CD14-positive monocyte (primary cell): ENCODE measurements at regions not wholly inside any gene's neighbourhood (a gene's known extent, or its start where the extent isn't known, plus 50 kb on each side); places are given as distances from the start of the nearest gene placed in this dataset.

Experiments used
- DNase-seq, 3 donors: peaks; one replicate each; pipeline ENCODE4 v3.0.0-alpha.2; 2011 to 2022
- H2AFZ ChIP-seq: 2 replicates; pipeline ENCODE4 v1.6.0; 2012; ENCODE audit warnings: mild to moderate bottlenecking, low read depth, low read length, inconsistent platforms; ENCODE audit not compliant: insufficient read depth, poor library complexity, severe bottlenecking
- H3K27ac ChIP-seq, 2 donors: 1 replicate in 1 of 2; 2 replicates in 1 of 2; pipeline ENCODE4 v1.5.1; 2012 to 2013; ENCODE audit warnings: low read length in 2 of 2, control low read depth in 1 of 2, inconsistent platforms in 1 of 2, low read depth in 1 of 2, mild to moderate bottlenecking in 1 of 2
- H3K27me3 ChIP-seq, 2 donors: one replicate each; pipeline versions ENCODE4 v1.6.0 to v1.6.1; 2011 to 2013; ENCODE audit warnings: low read length in 2 of 2; ENCODE audit not compliant: control insufficient read depth in 2 of 2, insufficient read depth in 2 of 2
- H3K36me3 ChIP-seq, 2 donors: replicated peaks in 1 of 2; 1 replicate in 1 of 2; 2 replicates in 1 of 2; pipeline versions ENCODE4 v1.5.1 to v1.6.1; 2012 to 2013; ENCODE audit warnings: low read length in 2 of 2, control low read depth in 1 of 2, inconsistent platforms in 1 of 2, mild to moderate bottlenecking in 1 of 2; ENCODE audit not compliant: insufficient read depth in 2 of 2, control insufficient read depth in 1 of 2
- H3K4me1 ChIP-seq, 2 donors: 1 replicate in 1 of 2; 2 replicates in 1 of 2; pipeline versions ENCODE4 v1.5.1 to v1.6.1; 2012 to 2013; ENCODE audit warnings: low read length in 2 of 2, control low read depth in 1 of 2, inconsistent platforms in 1 of 2, mild to moderate bottlenecking in 1 of 2, moderate library complexity in 1 of 2; ENCODE audit not compliant: insufficient read depth in 2 of 2, control insufficient read depth in 1 of 2
- H3K4me2 ChIP-seq: replicated peaks from 2 replicates; pipeline ENCODE3; 2012; ENCODE audit warnings: low read length, moderate library complexity, mild to moderate bottlenecking; ENCODE audit not compliant: poor library complexity, severe bottlenecking; ENCODE audit errors: extremely low read depth
- H3K4me3 ChIP-seq, 3 experiments: fragments of 200-600 bp in 1 of 3; sonication (generic) in 1 of 3; replicated peaks in 1 of 3; 1 replicate in 2 of 3; 2 replicates in 1 of 3; pipeline ENCODE4 v1.5.1; 2011 to 2013; ENCODE audit warnings: low read length in 3 of 3, mild to moderate bottlenecking in 3 of 3, control low read depth in 2 of 3, low read depth in 2 of 3, inconsistent platforms in 1 of 3, moderate library complexity in 1 of 3
- H3K79me2 ChIP-seq: 2 replicates; pipeline ENCODE4 v1.6.0; 2012; ENCODE audit warnings: mild to moderate bottlenecking, control low read depth, inconsistent platforms, low read length, moderate library complexity; ENCODE audit not compliant: insufficient read depth
- H3K9ac ChIP-seq: 2 replicates; pipeline ENCODE4 v1.6.0; 2017; ENCODE audit warnings: low read length, mild to moderate bottlenecking; ENCODE audit not compliant: insufficient read depth, poor library complexity, severe bottlenecking
- H3K9me3 ChIP-seq, 2 donors: replicated peaks in 1 of 2; 1 replicate in 1 of 2; 2 replicates in 1 of 2; pipeline versions ENCODE4 v1.5.1 to v1.6.1; 2012 to 2013; ENCODE audit warnings: low read length in 2 of 2, control low read depth in 1 of 2; ENCODE audit not compliant: control insufficient read depth in 1 of 2, insufficient read depth in 1 of 2
- H4K20me1 ChIP-seq: 2 replicates; pipeline ENCODE4 v1.6.0; 2012; ENCODE audit warnings: mild to moderate bottlenecking, low read length, control low read depth, moderate library complexity; ENCODE audit not compliant: insufficient read depth
- H3K27ac Mint-ChIP-seq, 7 donors: one replicate each; pipeline ENCODE4 v1.8.0; 2020; ENCODE audit warnings: mild to moderate bottlenecking in 7 of 7, mixed read lengths in 7 of 7, moderate library complexity in 6 of 7, inconsistent platforms in 2 of 7
- H3K27me3 Mint-ChIP-seq, 3 donors: one replicate each; pipeline ENCODE4 v1.8.0; 2021 to 2022; ENCODE audit warnings: low read depth in 3 of 3, mild to moderate bottlenecking in 3 of 3, mixed read lengths in 3 of 3, moderate library complexity in 3 of 3, inconsistent platforms in 1 of 3
- H3K36me3 Mint-ChIP-seq, 2 donors: one replicate each; pipeline ENCODE4 v1.8.0; 2020; ENCODE audit warnings: mixed read lengths in 2 of 2, inconsistent platforms in 1 of 2, mild to moderate bottlenecking in 1 of 2
- H3K4me1 Mint-ChIP-seq: one replicate; pipeline ENCODE4 v1.8.0; 2020; ENCODE audit warnings: mild to moderate bottlenecking, mixed read lengths
- H3K4me3 Mint-ChIP-seq, 2 donors: one replicate each; pipeline ENCODE4 v1.8.0; 2020; ENCODE audit warnings: mild to moderate bottlenecking in 2 of 2, mixed read lengths in 2 of 2, moderate library complexity in 1 of 2
- H3K9me3 Mint-ChIP-seq, 7 donors: one replicate each; pipeline ENCODE4 v1.8.0; 2020 to 2022; ENCODE audit warnings: mixed read lengths in 7 of 7, mild to moderate bottlenecking in 6 of 7, moderate library complexity in 6 of 7, inconsistent platforms in 2 of 7
- CTCF ChIP-seq: fragments of 200-600 bp; IDR thresholded peaks from one replicate; pipeline ENCODE4 v1.8.0; 2022; ENCODE audit warnings: antibody characterized with exemption, mild to moderate bottlenecking
- WGBS: methylation state at CpG from one replicate; pipeline ENCODE4 v1.1.5; 2013; ENCODE audit warnings: missing lambda C conversion rate; ENCODE audit not compliant: insufficient coverage; 5-methylcytosine and 5-hydroxymethylcytosine counted together
- intact Hi-C, 2 donors: fragments of 100-400 bp; cut with micrococcal nuclease; formaldehyde crosslinking; loops; one replicate each; pipeline versions ENCODE4 v1.15.0 to v1.15.1; 2023

- H3K27me3 Mint-ChIP-seq = no peaks in the 10 kb centered on the region
- H3K79me2 ChIP-seq = no peaks in the 10 kb centered on the region
- peaks cover 3% of the 10 kb centered on the region for H3K4me1 Mint-ChIP-seq
- H3K9me3 Mint-ChIP-seq = no peaks in the 10 kb centered on the region
- H3K36me3 ChIP-seq = no peaks in the 10 kb centered on the region
- H3K27me3 ChIP-seq = no peaks in the 10 kb centered on the region
- H3K4me2 ChIP-seq = no peak overlapping the region
- H3K36me3 Mint-ChIP-seq = no peaks in the 10 kb centered on the region
- no peak overlapping the region for H3K27ac Mint-ChIP-seq
- no peak overlapping the region for H3K4me3 Mint-ChIP-seq
- H3K9me3 ChIP-seq = no peaks in the 10 kb centered on the region
- no peaks in the 10 kb centered on the region for H3K4me1 ChIP-seq
- H3K27ac ChIP-seq = no peak overlapping the region
- intact Hi-C loops = loop anchor here in 1 of 2 donors (10.0 kb wide), 1 partner anchor 204 kb away; no protein-coding TSS in a partner anchor
- DNase-seq = no peak
- no peak overlapping the region for H2AFZ ChIP-seq
- H3K9ac ChIP-seq = no peak overlapping the region
- H4K20me1 ChIP-seq = no peaks in the 10 kb centered on the region
- no peak overlapping the region for H3K4me3 ChIP-seq
- WGBS = no CpG with 5 or more reads among the region's 2 CpGs
- no peak for TF ChIP-seq CTCF
Measured at GRCh38 chr5:90169078-90169477, 240.5 kb downstream of the CETN3 start.

- H3K27ac Mint-ChIP-seq = no peak overlapping the region
- TF ChIP-seq CTCF = no peak
- Histone ChIP-seq H3K4me1 (no peaks in the 10 kb centered on the region), H3K36me3 (no peaks in the 10 kb centered on the region), H3K79me2 (no peaks in the 10 kb centered on the region), H3K27ac (no peak overlapping the region), H3K9me3 (no peaks in the 10 kb centered on the region), H3K4me2 (no peak overlapping the region), H3K4me3 (no peak overlapping the region), H3K27me3 (no peaks in the 10 kb centered on the region), H4K20me1 (no peaks in the 10 kb centered on the region), H2AFZ (no peak overlapping the region), H3K9ac (no peak overlapping the region)
- H3K4me1 Mint-ChIP-seq = peaks cover 3% of the 10 kb centered on the region
- intact Hi-C loops = loop anchor here in 1 of 2 donors (10.0 kb wide), 1 partner anchor 204 kb away; no protein-coding TSS in a partner anchor
- no peaks in the 10 kb centered on the region for H3K9me3 Mint-ChIP-seq
- no peak overlapping the region for H3K4me3 Mint-ChIP-seq
- H3K27me3 Mint-ChIP-seq = no peaks in the 10 kb centered on the region
- WGBS = no CpG with 5 or more reads among the region's 2 CpGs
- DNase-seq = no peak
- H3K36me3 Mint-ChIP-seq = no peaks in the 10 kb centered on the region
Measured at GRCh38 chr5:90168399-90168798, 241.2 kb downstream of the CETN3 start.
